HuH-7 (cell line): ENCODE measurements at regions not wholly inside any gene's neighbourhood (a gene's known extent, or its start where the extent isn't known, plus 50 kb on each side); places are given as distances from the start of the nearest gene placed in this dataset.
"Not testable (repeated sequence)": the region's sequence is repeated elsewhere in the genome, so short reads cannot be mapped to it uniquely, and the experiment has no call there.

Source experiments
- DNase-seq: peaks from one replicate; pipeline ENCODE4 v3.0.0; 2011; ENCODE audit warnings: low spot score

- DNase-seq, result no peak
Observed at GRCh38 chr9:90062982-90063381, 458.2 kb downstream of the GADD45G start.

- DNase-seq, result no peak
Observed at GRCh38 chr9:90064248-90064647, 459.4 kb downstream of the GADD45G start.

- DNase-seq, result no peak
Observed at GRCh38 chr9:90064971-90065370, 460.2 kb downstream of the GADD45G start.

- DNase-seq, result no peak
Observed at GRCh38 chr9:90065851-90066250, 461.0 kb downstream of the GADD45G start.

- DNase-seq, result no peak
Observed at GRCh38 chr9:90069085-90069484, 464.3 kb downstream of the GADD45G start.

GRCh38 chr9:90070056-90070455, 465.2 kb downstream of the GADD45G start:
- DNase-seq, result no peak

GRCh38 chr9:90070469-90070868, 465.7 kb downstream of the GADD45G start:
- DNase-seq, result no peak

- no peak for DNase-seq
Observed at GRCh38 chr9:90070931-90071660, 466.3 kb downstream of the GADD45G start.

GRCh38 chr9:90073186-90073945, 468.6 kb downstream of the GADD45G start:
- DNase-seq, result no peak

GRCh38 chr9:90074316-90074962, 469.6 kb downstream of the GADD45G start:
- no peak for DNase-seq

GRCh38 chr9:90077598-90077997, 472.8 kb downstream of the GADD45G start:
- not testable (repeated sequence) for DNase-seq

- DNase-seq, result no peak
Observed at GRCh38 chr9:90078988-90079421, 474.2 kb downstream of the GADD45G start.

GRCh38 chr9:90085633-90086032, 480.8 kb downstream of the GADD45G start:
- DNase-seq, result no peak

GRCh38 chr9:90086101-90086511, 481.3 kb downstream of the GADD45G start:
- no peak for DNase-seq

- no peak for DNase-seq
Observed at GRCh38 chr9:90088434-90088833, 483.6 kb downstream of the GADD45G start.

- DNase-seq, result no peak
Observed at GRCh38 chr9:90088856-90089255, 484.0 kb downstream of the GADD45G start.

GRCh38 chr9:90090997-90091396, 486.2 kb downstream of the GADD45G start:
- DNase-seq, result no peak

GRCh38 chr9:90092508-90092907, 487.7 kb downstream of the GADD45G start:
- no peak for DNase-seq

GRCh38 chr9:90095682-90096081, 490.9 kb downstream of the GADD45G start:
- DNase-seq, result no peak

GRCh38 chr9:90097237-90097636, 492.4 kb downstream of the GADD45G start:
- no peak for DNase-seq

- DNase-seq, result no peak
Observed at GRCh38 chr9:90098408-90098807, 493.6 kb downstream of the GADD45G start.

GRCh38 chr9:90099262-90099963, 494.6 kb downstream of the GADD45G start:
- no peak for DNase-seq
